GM12873 (cell line): ENCODE measurements at regions not wholly inside any gene's neighbourhood (a gene's known extent, or its start where the extent isn't known, plus 50 kb on each side); places are given as distances from the start of the nearest gene placed in this dataset.

ENCODE experiments used
- CTCF ChIP-seq: IDR thresholded peaks from 2 replicates; pipeline ENCODE4 v1.5.1; 2012; ENCODE audit warnings: low read depth, mild to moderate bottlenecking, moderate library complexity, low read length, control low read depth; ENCODE audit not compliant: insufficient read depth; ENCODE audit errors: missing control alignments

DNA sequence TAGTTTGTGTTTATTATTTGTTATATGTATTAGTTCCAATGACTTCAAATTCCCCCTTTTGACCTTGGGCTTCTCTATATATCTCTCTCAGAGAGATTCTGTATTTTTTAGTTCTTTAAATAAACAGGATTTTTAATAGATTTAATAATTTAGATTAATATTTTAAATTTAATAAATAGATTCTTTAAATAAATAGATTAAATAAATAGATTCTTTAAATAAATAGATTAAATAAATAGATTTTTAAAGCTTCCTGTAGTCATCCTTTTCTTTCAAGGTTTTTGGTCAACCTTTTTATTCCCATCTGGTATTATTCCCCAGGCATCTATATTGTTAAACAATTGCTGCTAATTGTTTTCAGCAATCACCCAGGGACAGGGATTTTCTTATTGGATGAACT is 721.9 kb upstream of the ADAMTS5 start:
- no peak for TF ChIP-seq CTCF

DNA sequence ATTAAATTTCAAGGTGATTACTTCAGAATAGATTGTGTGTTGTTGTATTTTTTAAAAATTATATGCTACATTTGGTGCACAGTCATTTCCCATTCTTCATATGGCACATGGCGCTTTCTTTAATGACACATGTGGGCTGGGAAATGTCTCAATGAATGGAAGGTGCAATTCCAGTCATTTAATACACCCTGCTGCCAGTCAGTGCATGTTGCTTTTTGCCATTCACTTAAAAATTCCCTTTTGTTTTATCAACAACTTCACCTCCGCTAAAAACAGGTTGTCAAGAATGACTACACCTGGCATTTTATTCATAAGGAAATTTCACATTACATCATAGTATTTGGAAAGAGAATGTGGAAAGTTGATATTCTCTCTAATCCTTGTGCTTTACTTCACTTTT is 716.4 kb upstream of the ADAMTS5 start:
- TF ChIP-seq CTCF = no peak

GRCh38 chr21:27681841-27682240 is 715.0 kb upstream of the ADAMTS5 start:
- no peak for TF ChIP-seq CTCF

DNA sequence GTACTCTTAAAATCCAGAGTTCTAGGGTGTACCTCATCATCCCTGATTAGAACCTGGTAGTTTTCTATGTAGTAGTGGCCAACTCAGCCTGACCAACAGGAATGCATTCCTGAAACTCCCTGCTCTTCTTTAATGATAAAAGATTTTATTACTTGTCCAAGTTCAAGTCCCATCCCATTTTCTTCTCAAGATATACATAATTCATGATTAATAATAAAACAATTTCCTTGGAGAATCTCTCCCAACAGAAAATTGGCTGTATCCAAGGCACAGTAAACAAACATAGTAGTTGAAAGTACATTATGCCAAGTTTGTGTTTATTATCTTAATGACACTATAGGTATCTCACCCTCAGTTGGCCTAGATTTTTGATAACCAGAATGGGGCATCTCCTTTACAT is 714.1 kb upstream of the ADAMTS5 start:
- TF ChIP-seq CTCF = no peak

- TF ChIP-seq CTCF = no peak
These were observed 713.3 kb upstream of the ADAMTS5 start for GRCh38 chr21:27680181-27680580.

DNA sequence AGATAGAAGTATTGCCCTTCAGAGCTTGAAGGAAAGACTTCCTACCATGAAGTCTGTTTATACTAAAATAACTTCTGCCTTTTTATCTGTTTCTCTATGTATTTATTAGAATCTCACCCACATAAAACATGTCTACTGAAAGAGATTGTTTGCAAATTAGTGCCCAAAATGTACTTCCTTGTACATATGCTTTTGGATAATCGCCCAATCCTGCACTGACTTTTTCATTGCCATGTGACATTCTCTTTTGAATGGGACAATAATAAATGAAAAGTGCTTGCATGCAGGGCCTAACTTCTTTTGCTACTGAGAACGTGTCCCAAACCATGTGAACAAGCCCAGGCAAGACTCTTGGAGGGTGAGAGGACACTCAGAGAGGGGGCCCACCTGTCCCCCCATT is 711.6 kb upstream of the ADAMTS5 start:
- no peak for TF ChIP-seq CTCF

GRCh38 chr21:27677546-27677945 is 710.7 kb upstream of the ADAMTS5 start:
- no peak for TF ChIP-seq CTCF

- no peak for TF ChIP-seq CTCF
These were observed 708.4 kb upstream of the ADAMTS5 start for GRCh38 chr21:27675306-27675705.
